ENCODE measurements at regions not wholly inside any gene's neighbourhood (a gene's known extent, or its start where the extent isn't known, plus 50 kb on each side); places are given as distances from the start of the nearest gene placed in this dataset.

- Mint-ChIP-seq H3K9me3 (no peaks in the 10 kb centered on the region), H3K4me1 (ENCODE audit: low read depth) (no peaks in the 10 kb centered on the region), H3K27me3 (ENCODE audit: low read depth) (no peaks in the 10 kb centered on the region), H3K4me3 (no peak overlapping the region), H3K27ac (no peak overlapping the region), H3K36me3 (ENCODE audit: insufficient read depth in 2 of 2) (no peaks in the 10 kb centered on the region)
- DNase-seq (no peak), ATAC-seq (replicated peaks in 1 of 2) (no peak)
These were observed 75.0 kb upstream of the FUCA2 start for GRCh38 chr6:143586557-143586956.

- Mint-ChIP-seq H3K27ac (no peak overlapping the region), H3K9me3 (no peaks in the 10 kb centered on the region), H3K36me3 (ENCODE audit: insufficient read depth in 2 of 2) (no peaks in the 10 kb centered on the region), H3K4me3 (no peak overlapping the region), H3K4me1 (ENCODE audit: low read depth) (peaks cover 5% of the 10 kb centered on the region), H3K27me3 (ENCODE audit: low read depth) (no peaks in the 10 kb centered on the region)
- DNase-seq: no peak
- no peak for ATAC-seq (replicated peaks in 1 of 2)
These were observed 74.2 kb upstream of the FUCA2 start for GRCh38 chr6:143585716-143586115.

GRCh38 chr6:143585241-143585640 lies 73.7 kb upstream of the FUCA2 start:
- no peak for DNase-seq
- Mint-ChIP-seq H3K9me3 (no peaks in the 10 kb centered on the region), H3K4me3 (no peak overlapping the region), H3K4me1 (ENCODE audit: low read depth) (peaks cover 5% of the 10 kb centered on the region), H3K27ac (no peak overlapping the region), H3K36me3 (ENCODE audit: insufficient read depth in 2 of 2) (no peaks in the 10 kb centered on the region), H3K27me3 (ENCODE audit: low read depth) (no peaks in the 10 kb centered on the region)
- ATAC-seq (replicated peaks in 1 of 2): no peak

DNA sequence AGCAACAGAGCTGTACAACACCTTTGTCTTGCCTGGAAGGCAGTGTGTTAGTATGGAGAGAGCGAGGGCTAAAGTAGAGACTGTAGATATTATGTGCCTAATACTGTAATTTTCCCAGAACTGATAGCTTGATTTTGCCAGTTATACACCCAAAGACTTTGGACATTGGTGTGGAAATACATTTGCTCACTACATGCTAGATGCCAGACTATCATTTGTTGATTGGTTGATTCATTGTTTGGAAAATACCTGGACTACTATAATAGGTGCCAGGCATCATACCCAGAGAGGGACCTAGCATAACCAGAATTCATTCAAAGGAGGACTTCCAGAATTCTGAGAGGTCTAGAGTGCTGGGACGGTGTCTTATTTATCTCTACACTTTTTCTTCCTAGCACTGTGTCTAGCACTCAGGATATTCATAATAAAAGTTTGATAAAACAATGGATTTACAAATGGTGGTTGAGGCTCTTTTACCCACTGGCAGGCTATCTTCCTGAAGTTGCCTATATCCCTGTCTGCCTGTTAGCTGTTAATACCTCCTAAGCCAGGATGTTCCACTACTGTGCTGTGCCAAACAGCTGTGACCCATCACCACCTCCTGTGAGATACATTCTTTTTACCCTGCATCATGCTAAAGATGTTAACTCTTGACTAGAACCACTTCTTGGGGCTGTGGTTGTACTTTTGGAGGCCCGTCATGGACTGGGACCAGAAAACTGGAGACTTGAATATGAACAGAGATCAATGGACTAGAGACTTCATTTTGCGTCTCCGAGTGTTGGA lies 72.2 kb upstream of the FUCA2 start:
- ATAC-seq (replicated peaks in 1 of 2) (no peak), DNase-seq (no peak)
- no peaks in the 10 kb centered on the region for H3K36me3 Mint-ChIP-seq (ENCODE audit: insufficient read depth in 2 of 2)
- no peaks in the 10 kb centered on the region for H3K9me3 Mint-ChIP-seq
- peak overlapping the region; percentile 48 for H3K27ac Mint-ChIP-seq
- peaks cover 5% of the 10 kb centered on the region for H3K4me1 Mint-ChIP-seq (ENCODE audit: low read depth)
- no peak overlapping the region for H3K4me3 Mint-ChIP-seq
- H3K27me3 Mint-ChIP-seq (ENCODE audit: low read depth): no peaks in the 10 kb centered on the region

DNA sequence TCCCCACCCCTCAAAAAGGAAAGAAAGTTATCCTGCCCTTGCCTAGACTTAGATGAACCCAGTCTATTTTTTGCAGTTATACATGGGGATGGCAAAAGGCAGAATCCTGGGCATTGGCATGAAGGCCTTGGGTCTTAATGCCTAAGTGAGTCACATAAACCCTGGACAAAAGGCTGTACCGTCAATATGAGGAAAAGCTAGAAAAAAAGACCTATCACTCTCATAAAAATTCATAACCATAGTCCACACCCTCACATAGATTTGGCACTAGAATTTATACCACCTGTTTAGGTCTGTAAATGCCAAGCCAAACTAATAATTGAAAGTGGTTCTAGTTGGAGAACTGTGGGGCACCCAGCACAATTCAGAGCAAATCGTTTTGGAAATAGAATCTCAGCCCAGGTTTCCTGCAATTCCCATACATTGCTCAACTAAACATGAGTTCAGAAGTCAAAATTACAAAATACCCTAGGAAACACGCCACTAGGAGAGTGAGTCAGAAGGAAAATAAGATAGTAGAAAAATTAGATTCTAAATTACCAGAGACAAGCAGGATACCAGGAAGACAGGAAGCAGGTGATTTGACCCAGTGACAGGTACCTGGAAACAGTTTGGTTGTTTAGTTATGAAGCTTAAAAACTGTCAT lies 70.4 kb upstream of the FUCA2 start:
- H3K27me3 Mint-ChIP-seq (ENCODE audit: low read depth): no peaks in the 10 kb centered on the region
- H3K27ac Mint-ChIP-seq: no peak overlapping the region
- H3K9me3 Mint-ChIP-seq: no peaks in the 10 kb centered on the region
- ATAC-seq (replicated peaks in 1 of 2) (no peak), DNase-seq (no peak)
- H3K36me3 Mint-ChIP-seq (ENCODE audit: insufficient read depth in 2 of 2): no peaks in the 10 kb centered on the region
- H3K4me1 Mint-ChIP-seq (ENCODE audit: low read depth): peaks cover 5% of the 10 kb centered on the region
- H3K4me3 Mint-ChIP-seq: no peak overlapping the region

DNA sequence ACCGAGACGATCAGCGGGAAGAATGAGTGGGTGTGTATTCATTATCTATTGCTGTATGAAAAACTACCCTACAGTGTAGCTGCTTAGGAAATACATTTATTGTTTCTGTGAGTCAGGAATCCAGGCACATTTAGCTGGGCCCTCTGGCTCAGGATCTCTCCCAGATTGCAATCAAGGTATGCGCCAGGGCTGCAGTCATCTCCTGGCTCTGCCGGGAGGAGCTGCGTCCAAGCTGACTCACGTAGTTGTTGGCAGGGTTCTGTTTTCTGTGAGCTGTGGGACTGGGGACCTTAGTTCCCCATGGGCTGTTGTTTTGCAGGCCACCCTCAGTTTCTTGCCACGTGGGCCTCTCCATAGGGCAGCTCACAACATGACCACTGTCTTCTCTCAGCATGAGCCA lies 68.2 kb upstream of the FUCA2 start:
- H3K27ac Mint-ChIP-seq: no peak overlapping the region
- H3K4me1 Mint-ChIP-seq (ENCODE audit: low read depth): peaks cover 5% of the 10 kb centered on the region
- no peaks in the 10 kb centered on the region for H3K9me3 Mint-ChIP-seq
- H3K27me3 Mint-ChIP-seq (ENCODE audit: low read depth): no peaks in the 10 kb centered on the region
- no peak overlapping the region for H3K4me3 Mint-ChIP-seq
- no peak for ATAC-seq (replicated peaks in 1 of 2)
- no peak for DNase-seq
- H3K36me3 Mint-ChIP-seq (ENCODE audit: insufficient read depth in 2 of 2): no peaks in the 10 kb centered on the region

DNA sequence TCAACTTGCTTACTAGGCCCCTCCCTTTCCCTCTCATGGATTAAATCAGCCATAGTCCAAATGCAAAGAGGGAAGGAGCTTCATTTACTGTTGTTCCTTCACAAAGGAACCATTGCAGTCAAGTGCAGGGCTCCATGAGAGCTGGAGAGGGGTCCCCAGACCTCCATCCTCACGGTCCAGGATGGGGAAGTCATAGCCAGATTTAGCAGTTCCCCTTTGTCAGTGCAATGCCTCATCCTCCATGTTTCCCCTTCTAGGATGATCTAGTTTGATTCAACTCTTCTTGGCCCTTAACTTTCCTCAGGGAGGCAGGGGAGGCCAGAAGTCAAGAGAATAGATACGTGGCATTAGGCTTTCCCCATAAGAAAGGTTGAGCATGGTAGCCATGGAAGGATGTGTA lies 66.5 kb upstream of the FUCA2 start:
- H3K36me3 Mint-ChIP-seq (ENCODE audit: insufficient read depth in 2 of 2): no peaks in the 10 kb centered on the region
- H3K4me3 Mint-ChIP-seq: no peak overlapping the region
- H3K27me3 Mint-ChIP-seq (ENCODE audit: low read depth): no peaks in the 10 kb centered on the region
- no peak overlapping the region for H3K27ac Mint-ChIP-seq
- ATAC-seq (replicated peaks in 1 of 2): no peak
- H3K9me3 Mint-ChIP-seq: no peaks in the 10 kb centered on the region
- no peak for DNase-seq
- peaks cover 5% of the 10 kb centered on the region for H3K4me1 Mint-ChIP-seq (ENCODE audit: low read depth)

GRCh38 chr6:143575901-143576426 lies 64.4 kb upstream of the FUCA2 start:
- Mint-ChIP-seq H3K27ac (no peak overlapping the region), H3K4me3 (no peak overlapping the region), H3K27me3 (ENCODE audit: low read depth) (no peaks in the 10 kb centered on the region), H3K9me3 (no peaks in the 10 kb centered on the region), H3K4me1 (ENCODE audit: low read depth) (no peaks in the 10 kb centered on the region), H3K36me3 (ENCODE audit: insufficient read depth in 2 of 2) (no peaks in the 10 kb centered on the region)
- ATAC-seq (replicated peaks in 1 of 2) (no peak), DNase-seq (no peak)

- DNase-seq (peak; percentile 42 to 59), ATAC-seq (replicated peaks in 1 of 2) (peak; percentile 78 to 82)
- H3K4me3 Mint-ChIP-seq: peak overlapping the region in 1 of 2 donors; percentile 38
- no peaks in the 10 kb centered on the region for H3K9me3 Mint-ChIP-seq
- H3K27me3 Mint-ChIP-seq (ENCODE audit: low read depth): no peaks in the 10 kb centered on the region
- peaks cover 3% of the 10 kb centered on the region for H3K4me1 Mint-ChIP-seq (ENCODE audit: low read depth)
- H3K27ac Mint-ChIP-seq: no peak overlapping the region
- no peaks in the 10 kb centered on the region for H3K36me3 Mint-ChIP-seq (ENCODE audit: insufficient read depth in 2 of 2)
These were observed 63.9 kb upstream of the FUCA2 start for GRCh38 chr6:143575440-143575839.

- DNase-seq (no peak), ATAC-seq (replicated peaks in 1 of 2) (no peak)
- Mint-ChIP-seq H3K4me3 (no peak overlapping the region), H3K4me1 (ENCODE audit: low read depth) (peaks cover 20% of the 10 kb centered on the region), H3K36me3 (ENCODE audit: insufficient read depth in 2 of 2) (no peaks in the 10 kb centered on the region), H3K27ac (no peak overlapping the region), H3K9me3 (no peaks in the 10 kb centered on the region), H3K27me3 (ENCODE audit: low read depth) (no peaks in the 10 kb centered on the region)
These were observed 58.8 kb upstream of the FUCA2 start for GRCh38 chr6:143570147-143570853.

GRCh38 chr6:143569040-143569439 lies 57.5 kb upstream of the FUCA2 start:
- Mint-ChIP-seq H3K27ac (no peak overlapping the region), H3K4me1 (ENCODE audit: low read depth) (peaks cover 20% of the 10 kb centered on the region), H3K36me3 (ENCODE audit: insufficient read depth in 2 of 2) (no peaks in the 10 kb centered on the region), H3K9me3 (no peaks in the 10 kb centered on the region), H3K27me3 (ENCODE audit: low read depth) (no peaks in the 10 kb centered on the region), H3K4me3 (no peak overlapping the region)
- ATAC-seq (replicated peaks in 1 of 2): no peak
- no peak for DNase-seq

DNA sequence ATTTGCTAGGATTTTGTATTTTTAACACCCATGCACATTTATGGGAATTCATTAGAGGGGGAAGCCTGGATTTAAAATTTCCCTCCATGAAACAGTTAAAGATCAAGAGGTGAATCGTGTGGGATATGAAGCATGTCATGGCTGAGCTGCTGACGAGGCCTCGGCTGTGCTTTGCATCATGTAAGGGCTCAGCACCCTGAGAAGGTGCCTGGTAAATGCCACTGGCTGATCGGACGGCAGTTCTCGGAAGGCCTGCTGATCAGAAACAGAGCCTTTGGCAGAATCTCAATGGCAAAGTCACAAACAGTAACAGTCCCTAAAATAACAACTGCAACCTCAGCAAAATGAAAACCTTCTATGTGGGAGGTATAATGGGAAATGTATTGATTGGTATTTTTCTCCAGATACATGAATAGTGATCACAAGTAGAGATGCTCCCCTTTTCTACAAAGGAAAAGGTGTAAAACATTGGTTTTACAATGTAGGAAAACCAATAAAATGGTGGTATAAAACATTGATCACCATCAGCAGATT lies 53.0 kb upstream of the FUCA2 start:
- DNase-seq: no peak
- Mint-ChIP-seq H3K27ac (no peak overlapping the region), H3K27me3 (ENCODE audit: low read depth) (no peaks in the 10 kb centered on the region), H3K36me3 (ENCODE audit: insufficient read depth in 2 of 2) (no peaks in the 10 kb centered on the region), H3K9me3 (no peaks in the 10 kb centered on the region), H3K4me1 (ENCODE audit: low read depth) (peaks cover 28% of the 10 kb centered on the region), H3K4me3 (no peak overlapping the region)
- no peak for ATAC-seq (replicated peaks in 1 of 2)

- Mint-ChIP-seq H3K27ac (no peak overlapping the region), H3K36me3 (ENCODE audit: insufficient read depth in 2 of 2) (peaks cover 0 to under 1% of the 10 kb centered on the region in 2 donors), H3K27me3 (ENCODE audit: low read depth) (no peaks in the 10 kb centered on the region), H3K9me3 (no peaks in the 10 kb centered on the region), H3K4me1 (ENCODE audit: low read depth) (peaks cover 39% of the 10 kb centered on the region), H3K4me3 (no peak overlapping the region)
- DNase-seq (no peak), ATAC-seq (replicated peaks in 1 of 2) (no peak)
These were observed 50.6 kb upstream of the FUCA2 start for GRCh38 chr6:143562143-143562542.

Data from activated T-cell treated with anti-CD3 and anti-CD28 coated beads, Interleukin-2, amount 50 U/mL, for 72 hours (primary cell).